GM18519 (cell line): ENCODE measurements at regions not wholly inside any gene's neighbourhood (a gene's known extent, or its start where the extent isn't known, plus 50 kb on each side); places are given as distances from the start of the nearest gene placed in this dataset.

ENCODE experiments used
- ATAC-seq: cut with Tn5 transposase; IDR thresholded peaks from one replicate; pipeline ENCODE4 v1.9.1; 2021; ENCODE audit warnings: mild to moderate bottlenecking, moderate library complexity; ENCODE audit not compliant: unreplicated experiment, low FRiP score

- ATAC-seq: no peak
Observed at GRCh38 chr4:134027931-134028330, 173.7 kb downstream of the PABPC4L start.

GRCh38 chr4:134024251-134024650 is 177.3 kb downstream of the PABPC4L start:
- no peak for ATAC-seq

GRCh38 chr4:134019657-134020056 is 181.9 kb downstream of the PABPC4L start:
- no peak for ATAC-seq

- no peak for ATAC-seq
Observed at GRCh38 chr4:134018846-134019245, 182.7 kb downstream of the PABPC4L start.

GRCh38 chr4:134001057-134001456 is 200.5 kb downstream of the PABPC4L start:
- ATAC-seq: no peak

- ATAC-seq: no peak
Observed at GRCh38 chr4:133997436-133997835, 204.2 kb downstream of the PABPC4L start.

- no peak for ATAC-seq
Observed at GRCh38 chr4:133996431-133997121, 205.0 kb downstream of the PABPC4L start.

GRCh38 chr4:133995243-133995960 is 206.2 kb downstream of the PABPC4L start:
- no peak for ATAC-seq

GRCh38 chr4:133982533-133983224 is 218.9 kb downstream of the PABPC4L start:
- ATAC-seq: no peak

- no peak for ATAC-seq
Observed at GRCh38 chr4:133981327-133981726, 220.3 kb downstream of the PABPC4L start.

- ATAC-seq: no peak
Observed at GRCh38 chr4:133972586-133972985, 229.0 kb downstream of the PABPC4L start.

GRCh38 chr4:133969202-133969848 is 232.3 kb downstream of the PABPC4L start:
- ATAC-seq: no peak

- no peak for ATAC-seq
Observed at GRCh38 chr4:133968174-133968573, 233.4 kb downstream of the PABPC4L start.

- no peak for ATAC-seq
Observed at GRCh38 chr4:133960975-133961374, 240.6 kb downstream of the PABPC4L start.

- ATAC-seq: no peak
Observed at GRCh38 chr4:133943081-133943480, 258.5 kb downstream of the PABPC4L start.

- ATAC-seq: no peak
Observed at GRCh38 chr4:133938061-133938460, 263.5 kb downstream of the PABPC4L start.

GRCh38 chr4:133929531-133930239 is 271.9 kb downstream of the PABPC4L start:
- ATAC-seq: no peak

GRCh38 chr4:133921280-133922195 is 280.1 kb downstream of the PABPC4L start:
- ATAC-seq: no peak

GRCh38 chr4:133920236-133920635 is 281.4 kb downstream of the PABPC4L start:
- ATAC-seq: no peak
